ENCODE measurements at regions not wholly inside any gene's neighbourhood (a gene's known extent, or its start where the extent isn't known, plus 50 kb on each side); places are given as distances from the start of the nearest gene placed in this dataset.

DNA sequence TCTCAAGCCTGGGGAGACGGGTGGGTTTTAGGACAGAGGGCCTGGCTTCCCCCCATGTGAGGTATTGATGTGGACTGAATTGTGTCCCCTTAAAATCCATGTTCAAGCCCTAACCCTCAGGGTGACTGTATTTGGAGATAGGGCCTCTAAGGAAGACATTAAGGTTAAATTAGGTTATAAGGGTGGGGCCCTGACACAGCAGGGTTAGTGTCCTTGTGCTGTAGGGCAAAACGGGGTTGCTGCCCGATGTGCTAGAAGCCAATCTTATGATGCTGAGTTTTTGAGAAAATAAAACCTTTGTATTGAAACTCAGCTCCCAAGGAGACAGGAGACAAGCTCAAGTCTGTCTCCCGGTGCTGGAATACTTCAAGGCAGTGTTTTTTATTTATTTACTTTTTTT is 71.1 kb upstream of the NUP50 start:
- TF ChIP-seq CTCF (IDR thresholded peaks at IDR 0.05), result no peak
- no peak for TF ChIP-seq POLR2A (IDR thresholded peaks at IDR 0.05)

Measured in heart left ventricle (tissue), 13 donors.